ENCODE measurements at regions not wholly inside any gene's neighbourhood (a gene's known extent, or its start where the extent isn't known, plus 50 kb on each side); places are given as distances from the start of the nearest gene placed in this dataset.

DNA sequence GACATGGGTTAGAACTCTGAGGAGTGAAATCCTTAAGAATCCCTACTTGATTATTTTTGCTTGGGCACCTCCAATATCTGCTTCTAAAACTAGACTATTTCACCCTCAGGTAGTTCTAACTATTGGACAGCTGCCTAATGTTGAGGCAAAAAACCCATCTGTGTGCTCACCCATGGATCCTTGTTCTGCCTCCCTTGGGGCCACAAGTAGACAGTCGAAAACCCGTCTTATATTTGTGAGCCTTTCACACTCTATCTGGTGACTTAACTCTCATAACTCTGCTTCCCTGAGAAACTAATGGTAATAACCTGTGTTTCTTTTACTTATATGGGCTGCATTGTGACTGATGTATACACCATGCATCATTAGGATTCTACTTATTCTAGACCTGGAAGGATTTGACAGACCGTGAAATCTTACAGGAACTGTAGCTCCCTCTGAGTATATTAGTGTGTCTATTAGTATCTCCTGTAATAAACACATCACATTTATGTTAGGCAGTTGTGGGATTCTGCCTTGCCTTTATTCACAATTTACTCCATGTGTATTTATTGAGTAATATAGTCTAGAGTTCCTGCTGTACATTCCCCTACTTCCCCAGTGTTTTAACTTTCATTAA lies 94.6 kb upstream of the SGCD start:
- no peak for DNase-seq

DNA sequence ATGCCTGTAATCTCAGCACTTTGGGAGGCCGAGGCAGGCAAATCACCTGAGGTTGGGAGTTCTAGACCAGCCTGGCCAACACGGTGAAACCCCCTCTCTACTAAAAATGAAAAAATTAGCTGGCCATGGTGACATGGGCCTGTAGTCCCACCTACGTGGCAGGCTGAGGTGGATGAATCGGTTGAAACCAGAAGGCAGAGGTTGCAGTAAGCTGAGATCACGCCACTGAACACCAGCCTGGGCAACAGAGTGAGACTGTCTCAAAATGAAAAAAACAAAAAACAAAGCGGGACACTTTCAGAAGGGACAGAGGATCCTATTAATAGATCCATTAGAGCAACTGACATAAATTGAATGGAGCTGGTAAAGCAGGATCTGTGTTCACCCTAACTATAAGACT lies 89.6 kb upstream of the SGCD start:
- no peak for DNase-seq

- DNase-seq: no peak
Measured at GRCh38 chr5:156239800-156240199, 87.2 kb upstream of the SGCD start.

- no peak for DNase-seq
Measured at GRCh38 chr5:156240414-156240813, 86.5 kb upstream of the SGCD start.

DNA sequence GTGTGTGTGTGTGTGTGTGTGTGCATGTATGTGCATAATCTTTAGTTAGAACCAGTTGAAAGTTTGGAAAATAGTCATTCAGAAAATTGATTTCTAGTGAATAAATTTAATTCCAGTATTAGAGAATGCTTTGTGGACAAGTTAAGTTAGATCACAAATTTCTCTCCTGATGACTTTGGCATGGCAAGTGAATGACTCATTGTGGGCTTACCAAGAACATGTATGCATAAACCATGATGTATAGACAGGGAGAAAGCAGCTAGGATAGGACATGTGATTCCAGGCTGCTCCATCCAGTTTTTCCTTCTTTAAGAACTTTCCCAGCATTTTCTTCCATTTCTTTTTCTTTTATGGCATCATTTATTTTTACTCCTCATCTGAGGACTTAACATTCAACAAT lies 85.7 kb upstream of the SGCD start:
- DNase-seq: no peak

DNA sequence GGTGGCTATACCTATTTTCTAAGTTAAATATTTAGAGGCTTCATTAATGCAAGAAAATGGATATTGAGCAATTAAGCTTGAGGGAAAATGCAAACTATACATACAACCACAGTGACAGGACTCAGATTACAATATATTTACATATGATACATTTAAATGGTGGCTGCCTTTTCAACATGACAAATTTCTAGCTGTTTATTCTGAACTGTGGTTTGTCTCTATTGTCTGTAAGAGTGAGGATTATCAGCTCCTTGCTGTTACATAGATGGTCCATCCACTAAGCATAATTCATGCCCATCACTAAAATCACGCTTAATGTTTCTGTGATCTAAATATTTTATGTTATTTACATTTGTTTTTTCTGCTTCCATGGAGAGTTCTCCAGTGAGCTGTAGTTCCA lies 81.1 kb upstream of the SGCD start:
- no peak for DNase-seq

- no peak for DNase-seq
Measured at GRCh38 chr5:156251076-156251475, 75.9 kb upstream of the SGCD start.

- no peak for DNase-seq
Measured at GRCh38 chr5:156253130-156253529, 73.8 kb upstream of the SGCD start.

- DNase-seq: no peak
Measured at GRCh38 chr5:156254196-156254595, 72.8 kb upstream of the SGCD start.

DNA sequence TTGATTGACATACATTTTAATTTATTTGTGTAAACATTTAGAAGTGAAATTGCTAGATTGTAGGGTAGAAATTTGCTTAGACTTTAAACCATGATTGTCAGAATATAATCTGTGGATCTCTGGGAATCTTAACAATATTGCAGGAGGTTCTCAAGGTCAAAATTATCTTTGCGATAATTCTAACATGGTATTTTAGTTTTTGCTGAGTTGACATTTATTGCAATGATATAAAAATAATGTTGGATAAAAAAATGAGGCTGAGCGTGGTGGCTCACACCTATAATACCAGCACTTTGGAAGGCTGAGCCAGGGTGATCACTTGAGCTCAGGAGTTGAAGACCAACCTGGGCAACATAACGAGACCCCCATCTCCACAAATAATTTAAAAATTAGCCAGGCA lies 70.3 kb upstream of the SGCD start:
- no peak for DNase-seq

GRCh38 chr5:156258934-156259333 lies 68.0 kb upstream of the SGCD start:
- no peak for DNase-seq

DNA sequence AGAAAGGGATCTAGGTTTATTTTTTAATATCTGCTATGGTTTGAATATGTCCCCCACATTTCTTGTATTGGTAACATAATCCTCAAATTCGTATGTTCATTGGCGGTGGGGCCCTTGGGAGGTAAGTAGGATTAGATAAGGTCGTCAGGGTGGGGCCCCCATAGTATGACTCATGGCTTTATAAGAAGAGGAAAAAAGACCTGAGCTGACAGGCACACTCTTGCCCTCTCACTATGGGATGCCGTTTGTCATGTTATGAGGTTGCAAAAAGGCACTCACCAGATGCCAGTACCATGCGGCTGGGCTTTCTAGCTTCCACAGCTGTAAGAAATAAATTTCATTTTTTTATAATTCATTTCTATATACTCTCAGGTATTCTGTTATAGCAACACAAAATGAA lies 67.3 kb upstream of the SGCD start:
- no peak for DNase-seq

DNA sequence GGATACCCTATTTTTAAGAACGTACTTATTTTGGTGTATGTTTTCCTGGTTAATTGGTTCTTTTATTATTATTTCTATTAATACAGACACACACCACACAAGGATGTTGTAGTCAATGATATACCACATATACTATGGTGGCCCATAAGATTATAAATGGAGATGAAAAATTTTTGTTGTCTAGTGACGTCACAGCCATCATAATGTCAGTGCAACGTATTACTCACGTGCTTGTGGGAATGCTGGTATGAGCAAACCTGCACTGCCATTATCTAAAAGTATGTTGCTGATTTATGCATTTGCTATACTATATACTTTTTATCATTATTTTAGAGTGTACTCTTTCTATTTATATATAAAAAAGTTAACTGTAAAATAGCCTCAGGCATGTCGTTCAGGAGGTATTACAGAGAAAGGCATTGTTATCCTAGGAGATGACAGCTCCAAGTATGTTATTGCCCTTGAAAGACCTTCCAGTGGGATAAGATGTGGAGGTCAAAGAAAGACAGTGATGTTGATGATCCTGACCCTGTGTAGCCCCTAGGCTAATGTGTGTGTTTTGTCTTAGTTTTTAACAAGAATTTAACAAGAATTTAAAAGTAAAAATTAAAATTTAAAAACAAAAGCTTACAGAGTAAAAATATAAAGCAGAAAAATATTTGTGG lies 65.6 kb upstream of the SGCD start:
- DNase-seq: no peak

DNA sequence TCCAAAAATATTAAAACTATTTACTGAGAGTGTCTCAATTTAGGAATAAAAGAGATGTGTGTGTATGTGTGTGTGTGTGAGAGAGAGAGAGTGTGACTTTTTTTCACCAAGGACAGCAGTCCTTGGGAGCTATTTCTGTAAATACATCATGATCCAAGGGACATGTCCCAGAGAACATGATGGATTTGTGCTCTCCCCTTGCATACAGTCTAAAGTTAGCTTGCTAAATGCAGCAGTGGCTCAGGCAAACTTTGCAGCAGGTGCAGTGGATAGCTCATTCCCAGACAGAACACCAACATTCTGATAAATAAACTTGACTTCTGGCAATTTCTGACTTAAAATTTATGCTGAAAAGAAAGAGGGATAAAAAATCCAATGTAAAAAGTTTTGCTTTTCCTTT lies 55.4 kb upstream of the SGCD start:
- no peak for DNase-seq

GRCh38 chr5:156272139-156272538 lies 54.8 kb upstream of the SGCD start:
- DNase-seq: no peak

- no peak for DNase-seq
Measured at GRCh38 chr5:156273325-156273724, 53.6 kb upstream of the SGCD start.

GRCh38 chr5:156274453-156274852 lies 52.5 kb upstream of the SGCD start:
- no peak for DNase-seq

Data from NCI-H1048 (cell line).